CD14-positive monocyte (primary cell): ENCODE measurements at regions not wholly inside any gene's neighbourhood (a gene's known extent, or its start where the extent isn't known, plus 50 kb on each side); places are given as distances from the start of the nearest gene placed in this dataset.

ENCODE experiments used
- DNase-seq, 3 donors: peaks; one replicate each; pipeline ENCODE4 v3.0.0-alpha.2; 2011 to 2022
- H2AFZ ChIP-seq: 2 replicates; pipeline ENCODE4 v1.6.0; 2012; ENCODE audit warnings: mild to moderate bottlenecking, low read depth, low read length, inconsistent platforms; ENCODE audit not compliant: insufficient read depth, poor library complexity, severe bottlenecking
- H3K27ac ChIP-seq, 2 donors: 1 replicate in 1 of 2; 2 replicates in 1 of 2; pipeline ENCODE4 v1.5.1; 2012 to 2013; ENCODE audit warnings: low read length in 2 of 2, control low read depth in 1 of 2, inconsistent platforms in 1 of 2, low read depth in 1 of 2, mild to moderate bottlenecking in 1 of 2
- H3K27me3 ChIP-seq, 2 donors: one replicate each; pipeline versions ENCODE4 v1.6.0 to v1.6.1; 2011 to 2013; ENCODE audit warnings: low read length in 2 of 2; ENCODE audit not compliant: control insufficient read depth in 2 of 2, insufficient read depth in 2 of 2
- H3K36me3 ChIP-seq, 2 donors: replicated peaks in 1 of 2; 1 replicate in 1 of 2; 2 replicates in 1 of 2; pipeline versions ENCODE4 v1.5.1 to v1.6.1; 2012 to 2013; ENCODE audit warnings: low read length in 2 of 2, control low read depth in 1 of 2, inconsistent platforms in 1 of 2, mild to moderate bottlenecking in 1 of 2; ENCODE audit not compliant: insufficient read depth in 2 of 2, control insufficient read depth in 1 of 2
- H3K4me1 ChIP-seq, 2 donors: 1 replicate in 1 of 2; 2 replicates in 1 of 2; pipeline versions ENCODE4 v1.5.1 to v1.6.1; 2012 to 2013; ENCODE audit warnings: low read length in 2 of 2, control low read depth in 1 of 2, inconsistent platforms in 1 of 2, mild to moderate bottlenecking in 1 of 2, moderate library complexity in 1 of 2; ENCODE audit not compliant: insufficient read depth in 2 of 2, control insufficient read depth in 1 of 2
- H3K4me2 ChIP-seq: replicated peaks from 2 replicates; pipeline ENCODE3; 2012; ENCODE audit warnings: low read length, moderate library complexity, mild to moderate bottlenecking; ENCODE audit not compliant: poor library complexity, severe bottlenecking; ENCODE audit errors: extremely low read depth
- H3K4me3 ChIP-seq, 3 experiments: fragments of 200-600 bp in 1 of 3; sonication (generic) in 1 of 3; replicated peaks in 1 of 3; 1 replicate in 2 of 3; 2 replicates in 1 of 3; pipeline ENCODE4 v1.5.1; 2011 to 2013; ENCODE audit warnings: low read length in 3 of 3, mild to moderate bottlenecking in 3 of 3, control low read depth in 2 of 3, low read depth in 2 of 3, inconsistent platforms in 1 of 3, moderate library complexity in 1 of 3
- H3K79me2 ChIP-seq: 2 replicates; pipeline ENCODE4 v1.6.0; 2012; ENCODE audit warnings: mild to moderate bottlenecking, control low read depth, inconsistent platforms, low read length, moderate library complexity; ENCODE audit not compliant: insufficient read depth
- H3K9ac ChIP-seq: 2 replicates; pipeline ENCODE4 v1.6.0; 2017; ENCODE audit warnings: low read length, mild to moderate bottlenecking; ENCODE audit not compliant: insufficient read depth, poor library complexity, severe bottlenecking
- H3K9me3 ChIP-seq, 2 donors: replicated peaks in 1 of 2; 1 replicate in 1 of 2; 2 replicates in 1 of 2; pipeline versions ENCODE4 v1.5.1 to v1.6.1; 2012 to 2013; ENCODE audit warnings: low read length in 2 of 2, control low read depth in 1 of 2; ENCODE audit not compliant: control insufficient read depth in 1 of 2, insufficient read depth in 1 of 2
- H4K20me1 ChIP-seq: 2 replicates; pipeline ENCODE4 v1.6.0; 2012; ENCODE audit warnings: mild to moderate bottlenecking, low read length, control low read depth, moderate library complexity; ENCODE audit not compliant: insufficient read depth
- H3K27ac Mint-ChIP-seq, 7 donors: one replicate each; pipeline ENCODE4 v1.8.0; 2020; ENCODE audit warnings: mild to moderate bottlenecking in 7 of 7, mixed read lengths in 7 of 7, moderate library complexity in 6 of 7, inconsistent platforms in 2 of 7
- H3K27me3 Mint-ChIP-seq, 3 donors: one replicate each; pipeline ENCODE4 v1.8.0; 2021 to 2022; ENCODE audit warnings: low read depth in 3 of 3, mild to moderate bottlenecking in 3 of 3, mixed read lengths in 3 of 3, moderate library complexity in 3 of 3, inconsistent platforms in 1 of 3
- H3K36me3 Mint-ChIP-seq, 2 donors: one replicate each; pipeline ENCODE4 v1.8.0; 2020; ENCODE audit warnings: mixed read lengths in 2 of 2, inconsistent platforms in 1 of 2, mild to moderate bottlenecking in 1 of 2
- H3K4me1 Mint-ChIP-seq: one replicate; pipeline ENCODE4 v1.8.0; 2020; ENCODE audit warnings: mild to moderate bottlenecking, mixed read lengths
- H3K4me3 Mint-ChIP-seq, 2 donors: one replicate each; pipeline ENCODE4 v1.8.0; 2020; ENCODE audit warnings: mild to moderate bottlenecking in 2 of 2, mixed read lengths in 2 of 2, moderate library complexity in 1 of 2
- H3K9me3 Mint-ChIP-seq, 7 donors: one replicate each; pipeline ENCODE4 v1.8.0; 2020 to 2022; ENCODE audit warnings: mixed read lengths in 7 of 7, mild to moderate bottlenecking in 6 of 7, moderate library complexity in 6 of 7, inconsistent platforms in 2 of 7
- WGBS: methylation state at CpG from one replicate; pipeline ENCODE4 v1.1.5; 2013; ENCODE audit warnings: missing lambda C conversion rate; ENCODE audit not compliant: insufficient coverage; 5-methylcytosine and 5-hydroxymethylcytosine counted together
- intact Hi-C, 2 donors: fragments of 100-400 bp; cut with micrococcal nuclease; formaldehyde crosslinking; loops; one replicate each; pipeline versions ENCODE4 v1.15.0 to v1.15.1; 2023
- TF ChIP-seq, protein P1 (sequence below): fragments of 200-600 bp; IDR thresholded peaks from one replicate; pipeline ENCODE4 v1.8.0; 2022; ENCODE audit warnings: antibody characterized with exemption, mild to moderate bottlenecking

DNA sequence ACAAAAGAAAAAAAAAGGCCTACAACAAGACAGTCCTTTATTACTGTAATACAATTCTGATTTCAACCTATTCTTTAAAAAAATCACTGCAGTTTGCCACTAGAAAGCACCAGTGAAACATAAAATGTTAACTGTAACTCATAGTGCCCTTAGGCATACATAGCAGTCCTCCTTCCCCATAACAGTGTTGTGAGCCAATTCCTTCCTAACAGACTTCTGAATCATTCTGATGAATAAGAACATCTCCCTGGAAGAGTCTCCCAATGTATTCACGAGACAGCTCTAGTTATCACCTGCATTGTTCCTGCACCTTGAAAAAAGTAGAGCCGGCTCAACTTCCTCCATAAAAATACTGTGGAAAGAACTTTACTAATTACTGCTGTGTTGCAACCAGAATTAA, 213.6 kb upstream of the FSCB start:
- H2AFZ ChIP-seq = no peak overlapping the region
- no peak for DNase-seq
- no peak overlapping the region for H3K4me2 ChIP-seq
- Mint-ChIP-seq H3K4me3 (no peak overlapping the region), H3K27ac (no peak overlapping the region), H3K9me3 (peaks cover 7 to 32% (median 23%) of the 10 kb centered on the region in 7 donors), H3K27me3 (no peaks in the 10 kb centered on the region), H3K4me1 (no peaks in the 10 kb centered on the region), H3K36me3 (no peaks in the 10 kb centered on the region)
- H3K27me3 ChIP-seq = no peaks in the 10 kb centered on the region
- 100% methylated on average over 1 of the region's 2 CpGs for WGBS
- no peaks in the 10 kb centered on the region for H4K20me1 ChIP-seq
- no peak overlapping the region for H3K27ac ChIP-seq
- H3K4me1 ChIP-seq = no peaks in the 10 kb centered on the region
- H3K36me3 ChIP-seq = no peaks in the 10 kb centered on the region
- no peak overlapping the region for H3K9ac ChIP-seq
- intact Hi-C loops = no loop called here
- TF ChIP-seq, protein P1, sequence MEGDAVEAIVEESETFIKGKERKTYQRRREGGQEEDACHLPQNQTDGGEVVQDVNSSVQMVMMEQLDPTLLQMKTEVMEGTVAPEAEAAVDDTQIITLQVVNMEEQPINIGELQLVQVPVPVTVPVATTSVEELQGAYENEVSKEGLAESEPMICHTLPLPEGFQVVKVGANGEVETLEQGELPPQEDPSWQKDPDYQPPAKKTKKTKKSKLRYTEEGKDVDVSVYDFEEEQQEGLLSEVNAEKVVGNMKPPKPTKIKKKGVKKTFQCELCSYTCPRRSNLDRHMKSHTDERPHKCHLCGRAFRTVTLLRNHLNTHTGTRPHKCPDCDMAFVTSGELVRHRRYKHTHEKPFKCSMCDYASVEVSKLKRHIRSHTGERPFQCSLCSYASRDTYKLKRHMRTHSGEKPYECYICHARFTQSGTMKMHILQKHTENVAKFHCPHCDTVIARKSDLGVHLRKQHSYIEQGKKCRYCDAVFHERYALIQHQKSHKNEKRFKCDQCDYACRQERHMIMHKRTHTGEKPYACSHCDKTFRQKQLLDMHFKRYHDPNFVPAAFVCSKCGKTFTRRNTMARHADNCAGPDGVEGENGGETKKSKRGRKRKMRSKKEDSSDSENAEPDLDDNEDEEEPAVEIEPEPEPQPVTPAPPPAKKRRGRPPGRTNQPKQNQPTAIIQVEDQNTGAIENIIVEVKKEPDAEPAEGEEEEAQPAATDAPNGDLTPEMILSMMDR = no peak
- no peaks in the 10 kb centered on the region for H3K79me2 ChIP-seq
- H3K9me3 ChIP-seq = peaks cover 15 to 32% of the 10 kb centered on the region in 2 donors
- H3K4me3 ChIP-seq = no peak overlapping the region

DNA sequence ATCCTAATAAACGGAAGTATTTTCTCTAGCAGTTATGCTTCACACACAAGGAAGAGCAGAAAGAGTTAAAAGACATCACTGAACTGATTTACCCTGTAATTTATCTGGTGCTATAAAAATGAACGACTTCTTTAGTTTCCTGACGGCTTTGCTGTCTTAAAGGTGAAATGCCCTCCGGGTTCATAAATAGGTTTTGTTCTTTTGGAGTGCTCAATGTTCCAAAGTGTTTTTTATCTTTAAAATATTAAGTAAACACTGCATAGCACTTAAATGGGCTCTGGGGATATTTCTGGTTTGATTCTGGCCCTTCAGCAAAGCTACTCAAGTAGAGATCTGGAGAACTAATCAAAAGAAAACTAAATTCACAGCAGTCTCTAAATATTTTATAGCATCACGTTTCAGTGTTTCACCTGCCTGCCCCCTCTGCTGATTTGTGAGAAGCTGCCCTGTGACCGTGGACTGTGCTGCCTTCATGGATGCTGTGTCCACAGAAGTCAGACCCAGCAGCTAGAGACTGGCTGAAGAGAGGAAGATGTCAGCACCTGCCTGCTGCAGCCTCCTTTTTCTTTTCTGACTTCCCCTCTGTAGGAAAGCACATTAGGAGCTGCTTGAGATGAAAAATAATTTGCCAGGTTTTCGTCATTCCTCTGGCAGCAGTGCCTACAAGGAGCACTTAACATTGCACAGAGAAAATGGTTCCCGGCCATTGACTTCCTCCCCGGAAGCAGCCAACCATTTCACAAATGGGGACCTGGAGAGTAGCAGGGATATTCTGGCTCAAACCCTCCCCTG, 205.1 kb upstream of the FSCB start:
- H3K4me3 Mint-ChIP-seq = no peak overlapping the region
- Histone ChIP-seq H3K4me3 (no peak overlapping the region), H3K27me3 (no peaks in the 10 kb centered on the region), H3K36me3 (no peaks in the 10 kb centered on the region), H4K20me1 (no peaks in the 10 kb centered on the region), H3K79me2 (no peaks in the 10 kb centered on the region), H3K4me1 (no peaks in the 10 kb centered on the region), H3K9ac (no peak overlapping the region), H3K9me3 (peaks cover 18% of the 10 kb centered on the region in 2 donors), H3K27ac (no peak overlapping the region), H3K4me2 (no peak overlapping the region), H2AFZ (no peak overlapping the region)
- no peak overlapping the region for H3K27ac Mint-ChIP-seq
- intact Hi-C loops = no loop called here
- no peaks in the 10 kb centered on the region for H3K27me3 Mint-ChIP-seq
- TF ChIP-seq, protein P1 = no peak
- peaks cover 3 to 17% (median 10%) of the 10 kb centered on the region in 7 donors for H3K9me3 Mint-ChIP-seq
- WGBS = 78% methylated on average over 4 of the region's 9 CpGs
- no peaks in the 10 kb centered on the region for H3K4me1 Mint-ChIP-seq
- no peak for DNase-seq
- no peaks in the 10 kb centered on the region for H3K36me3 Mint-ChIP-seq
